ENCODE measurements at regions not wholly inside any gene's neighbourhood (a gene's known extent, or its start where the extent isn't known, plus 50 kb on each side); places are given as distances from the start of the nearest gene placed in this dataset.

DNA sequence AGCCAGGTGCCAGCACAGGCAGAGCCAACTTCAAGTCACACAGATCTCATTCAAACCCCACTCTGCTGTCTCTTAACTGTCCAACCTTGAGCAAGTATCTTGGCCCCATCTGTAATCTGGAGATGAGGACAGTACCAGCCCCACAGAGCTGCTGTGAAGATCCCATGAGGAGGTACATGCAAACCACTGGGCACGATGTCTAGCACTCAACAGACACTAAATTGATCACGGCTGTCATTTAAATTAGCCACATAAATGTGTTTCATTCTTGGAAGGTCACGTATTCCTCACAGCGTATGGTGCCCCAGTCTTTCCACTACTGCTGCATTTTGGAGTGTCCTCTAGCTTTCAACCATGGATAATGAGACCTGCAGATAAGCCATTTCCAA is 167.6 kb upstream of the ID2 start:
- H3K9me3 ChIP-seq, result no peaks in the 10 kb centered on the region
- DNase-seq, result no peak
- no peaks in the 10 kb centered on the region for H3K36me3 ChIP-seq
- H3K4me1 ChIP-seq, result peaks cover 0 to 44% (median 6%) of the 10 kb centered on the region in 3 donors
- TF ChIP-seq, protein P1, sequence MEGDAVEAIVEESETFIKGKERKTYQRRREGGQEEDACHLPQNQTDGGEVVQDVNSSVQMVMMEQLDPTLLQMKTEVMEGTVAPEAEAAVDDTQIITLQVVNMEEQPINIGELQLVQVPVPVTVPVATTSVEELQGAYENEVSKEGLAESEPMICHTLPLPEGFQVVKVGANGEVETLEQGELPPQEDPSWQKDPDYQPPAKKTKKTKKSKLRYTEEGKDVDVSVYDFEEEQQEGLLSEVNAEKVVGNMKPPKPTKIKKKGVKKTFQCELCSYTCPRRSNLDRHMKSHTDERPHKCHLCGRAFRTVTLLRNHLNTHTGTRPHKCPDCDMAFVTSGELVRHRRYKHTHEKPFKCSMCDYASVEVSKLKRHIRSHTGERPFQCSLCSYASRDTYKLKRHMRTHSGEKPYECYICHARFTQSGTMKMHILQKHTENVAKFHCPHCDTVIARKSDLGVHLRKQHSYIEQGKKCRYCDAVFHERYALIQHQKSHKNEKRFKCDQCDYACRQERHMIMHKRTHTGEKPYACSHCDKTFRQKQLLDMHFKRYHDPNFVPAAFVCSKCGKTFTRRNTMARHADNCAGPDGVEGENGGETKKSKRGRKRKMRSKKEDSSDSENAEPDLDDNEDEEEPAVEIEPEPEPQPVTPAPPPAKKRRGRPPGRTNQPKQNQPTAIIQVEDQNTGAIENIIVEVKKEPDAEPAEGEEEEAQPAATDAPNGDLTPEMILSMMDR (IDR thresholded peaks at IDR 0.05), result no peak
- no peak for TF ChIP-seq POLR2A (IDR thresholded peaks at IDR 0.05)
- intact Hi-C loops (cut with DNase I), result no loop called here
- WGBS, 2 donors, result 98 to 100% methylated on average over 4 of the region's 4 CpGs
- H3K4me3 ChIP-seq, result no peak overlapping the region
- H3K27ac ChIP-seq, result peak overlapping the region in 3 of 4 donors; percentile 38 to 65 (median 55)
- H3K27me3 ChIP-seq, result no peaks in the 10 kb centered on the region

DNA sequence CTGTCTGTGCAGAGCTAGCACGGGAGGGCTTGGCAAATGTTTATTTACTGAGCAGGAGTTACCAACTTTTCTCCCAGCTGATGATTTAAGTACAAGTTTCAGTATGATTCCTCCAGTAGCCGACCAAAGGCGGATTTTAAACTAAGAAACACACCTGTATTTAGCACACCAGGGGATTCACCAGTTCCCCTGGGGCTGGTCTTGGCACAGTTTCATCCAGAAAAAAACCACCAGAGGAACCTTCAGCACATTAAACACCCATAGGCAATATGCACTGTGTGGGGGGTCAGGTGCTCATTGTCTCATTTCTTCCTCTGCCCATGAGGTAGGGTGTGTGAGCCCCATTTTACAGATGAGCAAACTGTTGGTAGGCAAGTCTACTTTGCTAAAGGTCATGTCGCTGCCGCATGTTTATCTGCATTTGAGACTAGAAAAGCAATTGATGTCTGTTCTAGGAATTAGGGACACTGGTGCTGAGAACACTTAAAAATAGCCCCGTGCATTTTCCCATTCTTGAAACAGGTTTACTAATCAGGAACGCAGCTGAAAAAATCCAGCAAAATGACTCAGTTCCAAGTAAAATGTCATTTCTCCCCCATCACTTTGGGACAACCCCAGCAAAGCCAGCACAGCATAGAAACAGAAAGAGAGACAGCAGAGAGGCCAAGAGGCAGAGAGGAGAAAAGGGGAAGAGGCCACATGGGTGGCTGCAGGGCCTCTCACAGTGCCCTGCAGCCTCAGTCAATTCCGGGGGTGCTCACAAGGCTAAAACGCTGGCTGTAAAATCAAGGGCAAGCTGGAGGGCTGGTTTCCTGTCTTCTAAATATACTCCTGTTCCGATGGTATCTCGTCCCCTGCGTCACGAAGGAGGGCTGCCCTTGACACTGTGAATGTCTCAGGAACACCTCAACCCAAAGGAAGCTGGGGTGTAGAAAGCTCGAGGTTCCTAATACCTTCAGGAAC is 166.8 kb upstream of the ID2 start:
- WGBS, 2 donors, result 48 to 50% methylated on average over 11 to 13 of the region's 14 CpGs
- no peaks in the 10 kb centered on the region for H3K9me3 ChIP-seq
- no peak overlapping the region for H3K4me3 ChIP-seq
- H3K4me1 ChIP-seq, result peaks cover 0 to 44% (median 6%) of the 10 kb centered on the region in 3 donors
- H3K27me3 ChIP-seq, result no peaks in the 10 kb centered on the region
- no peaks in the 10 kb centered on the region for H3K36me3 ChIP-seq
- DNase-seq, result no peak
- TF ChIP-seq POLR2A (IDR thresholded peaks at IDR 0.05), result no peak
- TF ChIP-seq, protein P1 (IDR thresholded peaks at IDR 0.05), result no peak
- intact Hi-C loops (cut with DNase I), result no loop called here
- H3K27ac ChIP-seq, result peak overlapping the region in 3 of 4 donors; percentile 38 to 65 (median 55)

DNA sequence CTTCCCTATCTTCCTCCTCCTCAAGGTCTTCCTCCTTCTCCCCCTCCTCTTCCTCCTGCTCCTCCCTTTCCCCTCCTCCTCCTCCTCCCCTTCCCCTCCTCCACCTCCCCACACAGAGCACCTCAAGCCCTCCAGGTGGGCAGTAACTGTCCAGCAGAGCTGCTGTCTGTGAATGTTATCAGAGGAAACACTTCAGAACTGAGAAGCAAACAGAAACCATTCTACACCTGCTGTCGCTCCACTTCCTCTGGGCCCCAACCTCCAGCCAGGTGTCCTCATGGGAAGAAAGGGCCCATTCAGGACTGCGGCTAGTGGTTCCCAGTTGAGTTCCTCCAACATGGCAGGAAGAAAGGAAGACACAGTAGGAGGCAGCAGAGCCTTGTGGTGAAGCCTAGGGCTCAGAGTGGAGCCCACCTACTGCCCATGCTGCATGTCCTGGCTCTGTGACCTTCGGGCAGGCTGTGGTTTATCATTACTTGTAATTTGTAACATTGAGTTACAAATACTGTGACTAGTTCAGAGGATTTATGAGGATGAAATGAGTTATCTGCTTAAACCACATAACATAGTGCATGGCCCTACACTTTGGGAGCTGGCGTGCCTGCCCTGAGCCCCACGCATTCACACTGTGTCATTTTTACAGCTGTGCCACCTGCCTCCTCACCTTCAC is 165.9 kb upstream of the ID2 start:
- intact Hi-C loops (cut with DNase I), result no loop called here
- no peaks in the 10 kb centered on the region for H3K27me3 ChIP-seq
- DNase-seq, result no peak
- no peak overlapping the region for H3K4me3 ChIP-seq
- no peaks in the 10 kb centered on the region for H3K36me3 ChIP-seq
- H3K9me3 ChIP-seq, result no peaks in the 10 kb centered on the region
- 68 to 79% methylated on average over 4 to 5 of the region's 5 CpGs for WGBS, 2 donors
- peak overlapping the region in 3 of 4 donors; percentile 55 to 65 (median 57) for H3K27ac ChIP-seq
- H3K4me1 ChIP-seq, result peaks cover 0 to 38% (median under 1%) of the 10 kb centered on the region in 3 donors
- TF ChIP-seq, protein P1 (IDR thresholded peaks at IDR 0.05), result no peak
- TF ChIP-seq POLR2A (IDR thresholded peaks at IDR 0.05), result no peak

DNA sequence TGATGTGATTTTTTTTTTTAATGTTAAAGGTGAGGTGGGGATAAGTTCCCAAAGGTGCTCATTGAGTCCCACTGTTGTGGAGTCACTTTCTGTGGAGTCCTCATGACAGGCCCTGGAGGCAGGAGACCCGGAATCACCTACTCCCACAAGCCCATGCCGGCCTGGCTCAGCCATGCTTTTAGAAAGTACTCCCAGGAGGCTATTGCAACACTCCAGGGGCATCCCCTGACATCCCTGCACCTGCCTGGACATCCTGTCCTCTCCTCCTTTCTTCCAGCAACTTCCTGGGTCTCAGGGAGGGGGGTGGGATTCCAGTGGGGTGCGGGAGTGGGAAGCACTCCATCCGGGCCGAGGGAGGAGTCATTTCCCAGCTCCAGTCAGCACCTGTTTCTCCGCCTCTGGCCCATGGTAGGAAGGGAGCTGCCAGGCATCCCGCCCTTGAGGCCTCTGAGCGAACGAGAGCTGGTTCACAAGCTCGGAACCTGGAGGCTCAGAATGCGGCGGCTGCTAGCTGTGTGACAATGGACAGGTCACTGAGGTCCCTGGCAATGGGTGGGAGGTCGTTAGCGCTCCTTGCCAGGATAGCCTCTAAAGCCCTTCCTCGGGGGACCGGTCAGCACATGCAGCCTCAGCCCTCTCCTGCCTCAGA is 163.9 kb upstream of the ID2 start:
- no peaks in the 10 kb centered on the region for H3K27me3 ChIP-seq

More for the DNA sequence above, 163.9 kb upstream of the ID2 start:
- H3K4me1 ChIP-seq, result peaks cover 8 to 44% (median 8%) of the 10 kb centered on the region in 3 donors
- H3K36me3 ChIP-seq, result no peaks in the 10 kb centered on the region
- no peak for DNase-seq
- no peak overlapping the region for H3K27ac ChIP-seq
- no peaks in the 10 kb centered on the region for H3K9me3 ChIP-seq
- intact Hi-C loops (cut with DNase I), result no loop called here
- no peak overlapping the region for H3K4me3 ChIP-seq
- TF ChIP-seq, protein P1 (IDR thresholded peaks at IDR 0.05), result no peak
- TF ChIP-seq POLR2A (IDR thresholded peaks at IDR 0.05), result no peak
- 46 to 60% methylated on average over 1 to 9 of the region's 16 CpGs for WGBS, 2 donors
